Body of pancreas (tissue), 4 donors: ENCODE measurements at regions not wholly inside any gene's neighbourhood (a gene's known extent, or its start where the extent isn't known, plus 50 kb on each side); places are given as distances from the start of the nearest gene placed in this dataset.

ENCODE experiments used
- ATAC-seq: fragments of 150-250 bp; one replicate; pipeline ENCODE4 v1.9.1; 2016
- DNase-seq, 4 donors: peaks; one replicate each; pipeline ENCODE4 v3.0.0-alpha.2; 2019
- H3K27ac ChIP-seq, 4 donors: fragments of 200-600 bp; sonication (generic); 1 replicate in 3 of 4; 2 replicates in 1 of 4; pipeline versions ENCODE4 v1.5.1 to v1.6.1; 2016 to 2019; ENCODE audit warnings: mild to moderate bottlenecking in 1 of 4, mixed read lengths in 1 of 4, moderate library complexity in 1 of 4
- H3K27me3 ChIP-seq, 2 donors: fragments of 200-600 bp; sonication (generic); one replicate each; pipeline ENCODE4 v1.6.0; 2016; ENCODE audit warnings: mild to moderate bottlenecking in 1 of 2
- H3K36me3 ChIP-seq, 2 donors: fragments of 200-600 bp; sonication (generic); replicated peaks in 1 of 2; 2 replicates each; pipeline ENCODE4 v1.5.1; 2016; ENCODE audit warnings: low read depth in 2 of 2; ENCODE audit not compliant: insufficient read depth in 1 of 2
- H3K4me1 ChIP-seq: fragments of 200-600 bp; sonication (generic); one replicate; pipeline ENCODE4 v1.6.0; 2016
- H3K4me3 ChIP-seq, 2 donors: fragments of 200-600 bp; sonication (generic); 1 replicate in 1 of 2; 2 replicates in 1 of 2; pipeline ENCODE4 v1.5.1; 2016 to 2019
- H3K9me3 ChIP-seq, 3 donors: fragments of 200-600 bp; sonication (generic); 1 replicate in 2 of 3; 2 replicates in 1 of 3; pipeline ENCODE4 v1.5.1; 2016
- CTCF ChIP-seq, 7 experiments: fragments of 450-650 bp in 4 of 7; fragments of 200-600 bp in 3 of 7; sonication (generic) in 3 of 7; IDR thresholded peaks; one replicate each; pipeline ENCODE4 v1.5.1; 2016 to 2019; ENCODE audit warnings: antibody characterized with exemption in 7 of 7
- POLR2A ChIP-seq, 3 donors: fragments of 450-650 bp; IDR thresholded peaks; one replicate each; pipeline ENCODE4 v1.6.1; 2016; ENCODE audit warnings: antibody characterized with exemption in 3 of 3, mild to moderate bottlenecking in 2 of 3
- WGBS, 2 donors: methylation state at CpG; one replicate each; pipeline ENCODE4 v1.1.5; 2017; 5-methylcytosine and 5-hydroxymethylcytosine counted together
- intact Hi-C: fragments of 100-400 bp; cut with DNase I; formaldehyde crosslinking; loops from one replicate; pipeline ENCODE4 v1.15.1; 2023

GRCh38 chr4:13866881-13867280 is 239.4 kb upstream of the BOD1L1 start:
- no peaks in the 10 kb centered on the region for H3K4me1 ChIP-seq
- DNase-seq (no peak), ATAC-seq (no peak)
- H3K36me3 ChIP-seq: no peaks in the 10 kb centered on the region
- no peaks in the 10 kb centered on the region for H3K9me3 ChIP-seq
- H3K27ac ChIP-seq: no peak overlapping the region
- WGBS, 2 donors: 0 to 78% methylated on average over 1 of the region's 1 CpG
- no peaks in the 10 kb centered on the region for H3K27me3 ChIP-seq
- H3K4me3 ChIP-seq: no peak overlapping the region
- TF ChIP-seq POLR2A (IDR thresholded peaks at IDR 0.05): no peak
- TF ChIP-seq CTCF (IDR thresholded peaks at IDR 0.05): no peak
- intact Hi-C loops: no loop called here

GRCh38 chr4:13872155-13872554 is 244.6 kb upstream of the BOD1L1 start:
- Histone ChIP-seq H3K4me1 (no peaks in the 10 kb centered on the region), H3K9me3 (no peaks in the 10 kb centered on the region), H3K27ac (no peak overlapping the region), H3K27me3 (no peaks in the 10 kb centered on the region), H3K36me3 (no peaks in the 10 kb centered on the region), H3K4me3 (no peak overlapping the region)
- DNase-seq: no peak
- no peak for ATAC-seq
- TF ChIP-seq CTCF (IDR thresholded peaks at IDR 0.05): no peak
- TF ChIP-seq POLR2A (IDR thresholded peaks at IDR 0.05): no peak
- intact Hi-C loops: no loop called here

GRCh38 chr4:13872955-13873354 is 245.4 kb upstream of the BOD1L1 start:
- Histone ChIP-seq H3K27ac (no peak overlapping the region), H3K36me3 (no peaks in the 10 kb centered on the region), H3K9me3 (no peaks in the 10 kb centered on the region), H3K27me3 (no peaks in the 10 kb centered on the region), H3K4me1 (no peaks in the 10 kb centered on the region), H3K4me3 (no peak overlapping the region)
- DNase-seq (no peak), ATAC-seq (no peak)
- intact Hi-C loops: no loop called here
- WGBS, 2 donors: 66 to 70% methylated on average over 3 of the region's 3 CpGs
- no peak for TF ChIP-seq POLR2A (IDR thresholded peaks at IDR 0.05)
- no peak for TF ChIP-seq CTCF (IDR thresholded peaks at IDR 0.05)

GRCh38 chr4:13875181-13875580 is 247.7 kb upstream of the BOD1L1 start:
- Histone ChIP-seq H3K27me3 (no peaks in the 10 kb centered on the region), H3K36me3 (no peaks in the 10 kb centered on the region), H3K4me1 (no peaks in the 10 kb centered on the region), H3K9me3 (no peaks in the 10 kb centered on the region), H3K27ac (no peak overlapping the region), H3K4me3 (no peak overlapping the region)
- ATAC-seq: no peak
- DNase-seq: no peak
- intact Hi-C loops: no loop called here
- TF ChIP-seq CTCF (IDR thresholded peaks at IDR 0.05) (no peak), POLR2A (IDR thresholded peaks at IDR 0.05) (no peak)
- 53 to 76% methylated on average over 1 of the region's 1 CpG for WGBS, 2 donors

- Histone ChIP-seq H3K4me3 (no peak overlapping the region), H3K27me3 (no peaks in the 10 kb centered on the region), H3K9me3 (no peaks in the 10 kb centered on the region), H3K36me3 (no peaks in the 10 kb centered on the region), H3K4me1 (no peaks in the 10 kb centered on the region), H3K27ac (no peak overlapping the region)
- DNase-seq: no peak
- no peak for ATAC-seq
- no peak for TF ChIP-seq CTCF (IDR thresholded peaks at IDR 0.05)
- TF ChIP-seq POLR2A (IDR thresholded peaks at IDR 0.05): no peak
- 66 to 77% methylated on average over 3 of the region's 3 CpGs for WGBS, 2 donors
- intact Hi-C loops: no loop called here
Observed at GRCh38 chr4:13876131-13876530, 248.6 kb upstream of the BOD1L1 start.
